NB4 (cell line): ENCODE measurements at regions not wholly inside any gene's neighbourhood (a gene's known extent, or its start where the extent isn't known, plus 50 kb on each side); places are given as distances from the start of the nearest gene placed in this dataset.

ENCODE experiments used
- DNase-seq: peaks from one replicate; pipeline ENCODE4 v3.0.0; 2010; ENCODE audit warnings: low read depth
- H3K4me3 ChIP-seq: one replicate; pipeline ENCODE4 v1.5.1; 2011; ENCODE audit warnings: mild to moderate bottlenecking, low read depth, low read length, moderate library complexity
- MAX ChIP-seq: IDR thresholded peaks from 2 replicates; pipeline ENCODE4 v1.6.1; 2011; ENCODE audit warnings: low read depth, low read length
- MYC ChIP-seq: IDR thresholded peaks from 2 replicates; pipeline ENCODE4 v1.6.1; 2011; ENCODE audit warnings: low read depth, low read length
- POLR2A ChIP-seq: IDR thresholded peaks from 2 replicates; pipeline ENCODE4 v1.6.1; 2011; ENCODE audit warnings: mild to moderate bottlenecking; ENCODE audit not compliant: insufficient read length; ENCODE audit errors: extremely low read depth

GRCh38 chr15:93138681-93139250, 49.8 kb upstream of the RGMA start:
- DNase-seq, result no peak

More at GRCh38 chr15:93138681-93139250, 49.8 kb upstream of the RGMA start:
- TF ChIP-seq MAX (no peak), MYC (no peak), POLR2A (no peak)
- no peak overlapping the region for H3K4me3 ChIP-seq
